Neural cell (in vitro differentiated cells): ENCODE measurements at regions not wholly inside any gene's neighbourhood (a gene's known extent, or its start where the extent isn't known, plus 50 kb on each side); places are given as distances from the start of the nearest gene placed in this dataset.
A peak's percentile ranks its signal among the peaks of the same experiment; 100 is the strongest.

ENCODE experiments used
- H2AFZ ChIP-seq: fragments of 200-600, 300-800 bp; sonication (generic), shearing (Covaris generic); 2 replicates; pipeline ENCODE4 v1.6.0; 2014; ENCODE audit warnings: low read depth, mild to moderate bottlenecking, antibody characterized with exemption, low read length, moderate library complexity
- H3F3A ChIP-seq: fragments of 200-600 bp; shearing (Covaris generic); 2 replicates; pipeline ENCODE4 v1.6.1; 2016; ENCODE audit warnings: mild to moderate bottlenecking, moderate library complexity, mixed read lengths, antibody characterized with exemption, low read length; ENCODE audit not compliant: insufficient read depth, poor library complexity, severe bottlenecking
- H3K27ac ChIP-seq: fragments of 200-600, 300-800 bp; sonication (generic), shearing (Covaris generic); 2 replicates; pipeline ENCODE4 v1.5.1; 2014; ENCODE audit warnings: mild to moderate bottlenecking, low read length, moderate library complexity
- H3K27me3 ChIP-seq: fragments of 300-800, 200-600 bp; sonication (generic), shearing (Covaris generic); 2 replicates; pipeline ENCODE4 v1.6.0; 2014; ENCODE audit warnings: mild to moderate bottlenecking, low read depth, low read length, moderate library complexity; ENCODE audit not compliant: insufficient read depth
- H3K36me3 ChIP-seq: fragments of 300-800, 200-600 bp; sonication (generic), shearing (Covaris generic); 2 replicates; pipeline ENCODE4 v1.5.1; 2014; ENCODE audit warnings: mild to moderate bottlenecking, antibody characterized with exemption, low read length, moderate library complexity; ENCODE audit not compliant: insufficient read depth
- H3K4me2 ChIP-seq: fragments of 300-800, 200-600 bp; sonication (generic), shearing (Covaris generic); 2 replicates; pipeline ENCODE4 v1.6.0; 2014; ENCODE audit warnings: mild to moderate bottlenecking, low read length
- H3K4me3 ChIP-seq: fragments of 300-800, 200-600 bp; sonication (generic), shearing (Covaris generic); 2 replicates; pipeline ENCODE4 v1.5.1; 2014; ENCODE audit warnings: mild to moderate bottlenecking, low read length, moderate library complexity
- H3K79me2 ChIP-seq: fragments of 200-600 bp; shearing (Covaris generic); replicated peaks from 2 replicates; pipeline ENCODE4 v1.6.0; 2014; ENCODE audit warnings: mild to moderate bottlenecking, low read length, moderate library complexity; ENCODE audit not compliant: insufficient read depth
- H3K9ac ChIP-seq: fragments of 300-800, 200-600 bp; sonication (generic), shearing (Covaris generic); 2 replicates; pipeline ENCODE4 v1.6.1; 2016; ENCODE audit warnings: mild to moderate bottlenecking, low read length, mixed read lengths
- H3K9me2 ChIP-seq: fragments of 200-600 bp; shearing (Covaris generic); 2 replicates; pipeline ENCODE4 v1.6.1; 2016; ENCODE audit warnings: mild to moderate bottlenecking, low read length, mixed read lengths; ENCODE audit not compliant: insufficient read depth
- H3K9me3 ChIP-seq: fragments of 200-600, 300-800 bp; sonication (generic), shearing (Covaris generic); 2 replicates; pipeline ENCODE4 v1.6.1; 2016; ENCODE audit warnings: mild to moderate bottlenecking, mixed run types, low read length, moderate library complexity, mixed read lengths
- H4K20me1 ChIP-seq: fragments of 200-600 bp; shearing (Covaris generic); 2 replicates; pipeline ENCODE4 v1.6.1; 2016; ENCODE audit warnings: mild to moderate bottlenecking, mixed run types; ENCODE audit not compliant: insufficient read depth
- EP300 ChIP-seq: fragments of 450-650 bp; conservative IDR thresholded peaks from 2 replicates; pipeline ENCODE4 v1.6.1; 2014; ENCODE audit warnings: antibody characterized with exemption, mild to moderate bottlenecking, moderate library complexity; ENCODE audit not compliant: poor library complexity, severe bottlenecking
- EZH2 ChIP-seq: fragments of 200-600, 300-800 bp; shearing (Covaris generic), sonication (generic); IDR thresholded peaks from 2 replicates; pipeline ENCODE4 v1.6.1; 2014; ENCODE audit warnings: antibody characterized with exemption, low read length, borderline replicate concordance, mild to moderate bottlenecking; ENCODE audit not compliant: insufficient read depth, poor library complexity, severe bottlenecking
- MXI1 ChIP-seq: fragments of 450-650 bp; conservative IDR thresholded peaks from 2 replicates; pipeline ENCODE4 v1.6.1; 2014; ENCODE audit warnings: antibody characterized with exemption, mild to moderate bottlenecking; ENCODE audit not compliant: poor library complexity, severe bottlenecking
- POLR2AphosphoS5 ChIP-seq: IDR thresholded peaks from 2 replicates; pipeline ENCODE4 v1.6.1; 2012
- RAD21 ChIP-seq: fragments of 450-650 bp; conservative IDR thresholded peaks from 2 replicates; pipeline ENCODE4 v1.6.1; 2014; ENCODE audit warnings: antibody characterized with exemption, mild to moderate bottlenecking, moderate library complexity
- SMC3 ChIP-seq: fragments of 450-650 bp; conservative IDR thresholded peaks from 2 replicates; pipeline ENCODE4 v1.6.1; 2014; ENCODE audit warnings: antibody characterized with exemption, mild to moderate bottlenecking, moderate library complexity; ENCODE audit not compliant: poor library complexity
- TAF1 ChIP-seq: IDR thresholded peaks from 2 replicates; pipeline ENCODE4 v1.6.1; 2012; ENCODE audit warnings: low read depth
- TF ChIP-seq, protein P1 (sequence below): IDR thresholded peaks from 2 replicates; pipeline ENCODE4 v1.6.1; 2012; ENCODE audit warnings: borderline replicate concordance
- TF ChIP-seq, protein P2 (sequence below): fragments of 450-650 bp; IDR thresholded peaks from 2 replicates; pipeline ENCODE4 v1.5.1; 2014; ENCODE audit warnings: antibody characterized with exemption, mild to moderate bottlenecking, moderate library complexity; ENCODE audit not compliant: poor library complexity, severe bottlenecking

GRCh38 chrX:1767026-1767425, 152.2 kb downstream of the ASMT start:
- TF ChIP-seq EP300 (peak; percentile 37), SMC3 (no peak), TAF1 (no peak)

GRCh38 chrX:1778817-1779216, 164.0 kb downstream of the ASMT start:
- Histone ChIP-seq H3K9me3 (no peaks in the 10 kb centered on the region), H2AFZ (no peak overlapping the region), H3K27ac (peak overlapping the region; percentile 87), H3K36me3 (no peaks in the 10 kb centered on the region), H3K9ac (peak overlapping the region; percentile 49), H3K4me2 (no peak overlapping the region), H3K79me2 (no peaks in the 10 kb centered on the region), H3K27me3 (no peaks in the 10 kb centered on the region), H3K9me2 (no peaks in the 10 kb centered on the region), H4K20me1 (no peaks in the 10 kb centered on the region), H3K4me3 (no peak overlapping the region), H3F3A (no peaks in the 10 kb centered on the region)
- TF ChIP-seq EP300: peak; percentile 54
- no peak for TF ChIP-seq EZH2

More at GRCh38 chrX:1767026-1767425, 152.2 kb downstream of the ASMT start:
- Histone ChIP-seq H3K79me2 (no peaks in the 10 kb centered on the region), H3K36me3 (no peaks in the 10 kb centered on the region), H2AFZ (no peak overlapping the region), H3K27me3 (no peaks in the 10 kb centered on the region), H3K9me3 (no peaks in the 10 kb centered on the region), H3K27ac (no peak overlapping the region), H3K4me3 (no peak overlapping the region), H3K9me2 (no peaks in the 10 kb centered on the region), H3K4me2 (no peak overlapping the region), H3F3A (no peaks in the 10 kb centered on the region), H4K20me1 (no peaks in the 10 kb centered on the region), H3K9ac (peak overlapping the region; percentile 31)

- H3K27me3 ChIP-seq: no peaks in the 10 kb centered on the region
- no peaks in the 10 kb centered on the region for H3K9me3 ChIP-seq
- H3K79me2 ChIP-seq: no peaks in the 10 kb centered on the region
- H3K4me3 ChIP-seq: no peak overlapping the region
- no peaks in the 10 kb centered on the region for H3K9me2 ChIP-seq
- no peak overlapping the region for H3K4me2 ChIP-seq
- H3K36me3 ChIP-seq: no peaks in the 10 kb centered on the region
- peak overlapping the region; percentile 49 for H3K9ac ChIP-seq
- no peaks in the 10 kb centered on the region for H4K20me1 ChIP-seq
- TF ChIP-seq, protein P1, sequence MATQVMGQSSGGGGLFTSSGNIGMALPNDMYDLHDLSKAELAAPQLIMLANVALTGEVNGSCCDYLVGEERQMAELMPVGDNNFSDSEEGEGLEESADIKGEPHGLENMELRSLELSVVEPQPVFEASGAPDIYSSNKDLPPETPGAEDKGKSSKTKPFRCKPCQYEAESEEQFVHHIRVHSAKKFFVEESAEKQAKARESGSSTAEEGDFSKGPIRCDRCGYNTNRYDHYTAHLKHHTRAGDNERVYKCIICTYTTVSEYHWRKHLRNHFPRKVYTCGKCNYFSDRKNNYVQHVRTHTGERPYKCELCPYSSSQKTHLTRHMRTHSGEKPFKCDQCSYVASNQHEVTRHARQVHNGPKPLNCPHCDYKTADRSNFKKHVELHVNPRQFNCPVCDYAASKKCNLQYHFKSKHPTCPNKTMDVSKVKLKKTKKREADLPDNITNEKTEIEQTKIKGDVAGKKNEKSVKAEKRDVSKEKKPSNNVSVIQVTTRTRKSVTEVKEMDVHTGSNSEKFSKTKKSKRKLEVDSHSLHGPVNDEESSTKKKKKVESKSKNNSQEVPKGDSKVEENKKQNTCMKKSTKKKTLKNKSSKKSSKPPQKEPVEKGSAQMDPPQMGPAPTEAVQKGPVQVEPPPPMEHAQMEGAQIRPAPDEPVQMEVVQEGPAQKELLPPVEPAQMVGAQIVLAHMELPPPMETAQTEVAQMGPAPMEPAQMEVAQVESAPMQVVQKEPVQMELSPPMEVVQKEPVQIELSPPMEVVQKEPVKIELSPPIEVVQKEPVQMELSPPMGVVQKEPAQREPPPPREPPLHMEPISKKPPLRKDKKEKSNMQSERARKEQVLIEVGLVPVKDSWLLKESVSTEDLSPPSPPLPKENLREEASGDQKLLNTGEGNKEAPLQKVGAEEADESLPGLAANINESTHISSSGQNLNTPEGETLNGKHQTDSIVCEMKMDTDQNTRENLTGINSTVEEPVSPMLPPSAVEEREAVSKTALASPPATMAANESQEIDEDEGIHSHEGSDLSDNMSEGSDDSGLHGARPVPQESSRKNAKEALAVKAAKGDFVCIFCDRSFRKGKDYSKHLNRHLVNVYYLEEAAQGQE: no peak
- TF ChIP-seq POLR2AphosphoS5 (no peak), RAD21 (no peak), EZH2 (no peak), EP300 (no peak), SMC3 (no peak), MXI1 (no peak)
- TF ChIP-seq, protein P2, sequence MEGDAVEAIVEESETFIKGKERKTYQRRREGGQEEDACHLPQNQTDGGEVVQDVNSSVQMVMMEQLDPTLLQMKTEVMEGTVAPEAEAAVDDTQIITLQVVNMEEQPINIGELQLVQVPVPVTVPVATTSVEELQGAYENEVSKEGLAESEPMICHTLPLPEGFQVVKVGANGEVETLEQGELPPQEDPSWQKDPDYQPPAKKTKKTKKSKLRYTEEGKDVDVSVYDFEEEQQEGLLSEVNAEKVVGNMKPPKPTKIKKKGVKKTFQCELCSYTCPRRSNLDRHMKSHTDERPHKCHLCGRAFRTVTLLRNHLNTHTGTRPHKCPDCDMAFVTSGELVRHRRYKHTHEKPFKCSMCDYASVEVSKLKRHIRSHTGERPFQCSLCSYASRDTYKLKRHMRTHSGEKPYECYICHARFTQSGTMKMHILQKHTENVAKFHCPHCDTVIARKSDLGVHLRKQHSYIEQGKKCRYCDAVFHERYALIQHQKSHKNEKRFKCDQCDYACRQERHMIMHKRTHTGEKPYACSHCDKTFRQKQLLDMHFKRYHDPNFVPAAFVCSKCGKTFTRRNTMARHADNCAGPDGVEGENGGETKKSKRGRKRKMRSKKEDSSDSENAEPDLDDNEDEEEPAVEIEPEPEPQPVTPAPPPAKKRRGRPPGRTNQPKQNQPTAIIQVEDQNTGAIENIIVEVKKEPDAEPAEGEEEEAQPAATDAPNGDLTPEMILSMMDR: no peak
- peak overlapping the region; percentile 27 for H2AFZ ChIP-seq
- no peaks in the 10 kb centered on the region for H3F3A ChIP-seq
- H3K27ac ChIP-seq: peak overlapping the region; percentile 87
These were observed 164.8 kb downstream of the ASMT start for GRCh38 chrX:1779626-1780025.
